HepG2 (cell line): ENCODE measurements at regions not wholly inside any gene's neighbourhood (a gene's known extent, or its start where the extent isn't known, plus 50 kb on each side); places are given as distances from the start of the nearest gene placed in this dataset.

Experiments used
- ATAC-seq: fragments of 200-7000 bp; cut with Tn5 transposase; 3 replicates; pipeline ENCODE4 v1.9.1; 2020; ENCODE audit warnings: mild to moderate bottlenecking, moderate library complexity
- BruUV-seq: library from RNA; stranded (reverse); fragments of 400-500 nt; replicated peaks from 2 replicates; lab custom pipeline; 2021; lab: Mats Ljungman, UMichigan
- CTCF ChIA-PET: fragments of 300-600 bp; formaldehyde crosslinking; extraction: SDS; loops from one replicate; lab custom pipeline; 2021; ENCODE audit warnings: low total read pairs, inconsistent platforms, low intra/inter-chr PET ratio; lab: Yijun Ruan, JAX
- POLR2A ChIA-PET: fragments of 350-600 bp; sonication (Branson Sonifier 250); formaldehyde crosslinking; loops from one replicate; lab custom pipeline; 2020; ENCODE audit warnings: antibody characterized with exemption, inconsistent platforms; lab: Yijun Ruan, JAX
- DNase-seq: peaks from one replicate; pipeline ENCODE4 v3.0.0-alpha.2; 2015; ENCODE audit warnings: low spot score
- FAIRE-seq: peaks from 3 replicates; lab custom pipeline; 2011; peaks lifted over from hg19 to GRCh38; lab: Jason Lieb, UNC
- H2AFZ ChIP-seq: one replicate; pipeline ENCODE4 v1.6.1; 2011; ENCODE audit warnings: low read length, inconsistent platforms
- H3K27ac ChIP-seq: fragments of 300-600 bp; 3 replicates; pipeline ENCODE4 v1.8.0; 2011; ENCODE audit warnings: mixed run types, mild to moderate bottlenecking, mixed read lengths, low read length, inconsistent platforms; ENCODE audit not compliant: insufficient read depth; ENCODE audit errors: extremely low read length
- H3K27me3 ChIP-seq, 2 experiments: fragments of 200-600 bp in 1 of 2; 2 replicates in 1 of 2; 3 replicates in 1 of 2; pipeline versions ENCODE4 v1.6.0 to v1.8.0; 2011; ENCODE audit warnings: low read length in 2 of 2, mild to moderate bottlenecking in 2 of 2, moderate library complexity in 2 of 2, inconsistent platforms in 1 of 2; ENCODE audit not compliant: insufficient read depth in 2 of 2, control insufficient read depth in 1 of 2
- H3K36me3 ChIP-seq, 2 experiments: fragments of 200-600 bp in 1 of 2; replicated peaks in 1 of 2; 2 replicates in 1 of 2; 3 replicates in 1 of 2; pipeline versions ENCODE4 v1.5.1 to v1.8.0; 2011; ENCODE audit warnings: low read length in 2 of 2, inconsistent platforms in 1 of 2; ENCODE audit not compliant: insufficient read depth in 2 of 2, control insufficient read depth in 1 of 2
- H3K4me1 ChIP-seq: 2 replicates; pipeline ENCODE4 v1.5.1; 2012; ENCODE audit warnings: low read length, inconsistent platforms; ENCODE audit not compliant: insufficient read depth
- H3K4me2 ChIP-seq: 2 replicates; pipeline ENCODE4 v1.6.0; 2011; ENCODE audit warnings: low read depth, low read length, inconsistent platforms
- H3K4me3 ChIP-seq, 3 experiments: fragments of 200-600 bp in 1 of 3; sonication (generic), shearing (Covaris generic) in 1 of 3; replicated peaks in 1 of 3; 2 replicates each; pipeline ENCODE4 v1.5.1; 2011 to 2016; ENCODE audit warnings: low read length in 3 of 3, inconsistent platforms in 2 of 3, low read depth in 2 of 3, mild to moderate bottlenecking in 2 of 3, control low read depth in 1 of 3, mixed read lengths in 1 of 3; ENCODE audit not compliant: insufficient read depth in 1 of 3
- H3K79me2 ChIP-seq: one replicate; pipeline ENCODE4 v1.6.1; 2011; ENCODE audit warnings: low read length, inconsistent platforms; ENCODE audit not compliant: insufficient read depth
- H3K9ac ChIP-seq: 2 replicates; pipeline ENCODE4 v1.6.0; 2011; ENCODE audit warnings: mild to moderate bottlenecking, low read depth, low read length, inconsistent platforms; ENCODE audit not compliant: insufficient read depth
- H3K9me3 ChIP-seq: 2 replicates; pipeline ENCODE4 v1.5.1; 2012; ENCODE audit warnings: mild to moderate bottlenecking, low read length
- H4K20me1 ChIP-seq: 2 replicates; pipeline ENCODE4 v1.6.0; 2011; ENCODE audit warnings: inconsistent platforms, mild to moderate bottlenecking, low read length, moderate library complexity; ENCODE audit not compliant: insufficient read depth
- GABPA ChIP-seq, 2 experiments: IDR thresholded peaks; 2 replicates each; pipeline ENCODE4 v1.6.1; 2011 to 2016; ENCODE audit warnings: low read depth in 2 of 2, low read length in 1 of 2, missing biosample characterization in 1 of 2, missing genetic modification characterization in 1 of 2
- GTF2F1 ChIP-seq: fragments of 150-350 bp; IDR thresholded peaks from 2 replicates; pipeline ENCODE4 v1.6.1; 2014; ENCODE audit warnings: low read length
- PBX2 ChIP-seq: IDR thresholded peaks from 2 replicates; pipeline ENCODE4 v1.6.1; 2016; ENCODE audit warnings: control low read depth
- PHF5A ChIP-seq: IDR thresholded peaks from one replicate; pipeline ENCODE4 v1.6.1; 2018; ENCODE audit warnings: low read depth, missing genetic modification reagents; ENCODE audit not compliant: unreplicated experiment
- PPARG ChIP-seq: conservative IDR thresholded peaks from 2 replicates; pipeline ENCODE4 v1.6.1; 2016; ENCODE audit warnings: missing biosample characterization, missing genetic modification reagents
- RCOR2 ChIP-seq: IDR thresholded peaks from 2 replicates; pipeline ENCODE4 v1.6.1; 2016; ENCODE audit warnings: missing biosample characterization, missing genetic modification reagents
- ZMYM4 ChIP-seq: sonication (generic); formaldehyde crosslinking; IDR thresholded peaks from 2 replicates; pipeline ENCODE4 v1.8.1; 2023; ENCODE audit warnings: mild to moderate bottlenecking, missing genetic modification reagents
- ZNF34 ChIP-seq: sonication (generic); formaldehyde crosslinking; IDR thresholded peaks from 2 replicates; pipeline ENCODE4 v1.4.0; 2020; ENCODE audit warnings: mild to moderate bottlenecking, missing genetic modification reagents, borderline replicate concordance
- ZNF496 ChIP-seq: sonication (generic); formaldehyde crosslinking; IDR thresholded peaks from 2 replicates; pipeline ENCODE4 v1.8.1; 2023; ENCODE audit warnings: mild to moderate bottlenecking, moderate library complexity, missing genetic modification reagents; ENCODE audit not compliant: insufficient replicate concordance
- ZNF547 ChIP-seq: sonication (generic); formaldehyde crosslinking; IDR thresholded peaks from 2 replicates; pipeline ENCODE4 v1.5.1; 2020; ENCODE audit warnings: mild to moderate bottlenecking, missing genetic modification reagents
- ZNF550 ChIP-seq: sonication (generic); formaldehyde crosslinking; IDR thresholded peaks from 2 replicates; pipeline ENCODE4 v1.4.0; 2020; ENCODE audit warnings: mild to moderate bottlenecking, missing genetic modification reagents, borderline replicate concordance
- ZNF556 ChIP-seq: sonication (generic); formaldehyde crosslinking; IDR thresholded peaks from 2 replicates; pipeline ENCODE4 v1.4.0; 2020; ENCODE audit warnings: mild to moderate bottlenecking, missing genetic modification reagents, borderline replicate concordance
- ZNF619 ChIP-seq: sonication (generic); formaldehyde crosslinking; IDR thresholded peaks from 2 replicates; pipeline ENCODE4 v1.4.0; 2020; ENCODE audit warnings: mild to moderate bottlenecking, missing genetic modification reagents
- ZNF660 ChIP-seq: sonication (generic); formaldehyde crosslinking; IDR thresholded peaks from 2 replicates; pipeline ENCODE4 v1.5.1; 2020; ENCODE audit warnings: mild to moderate bottlenecking, low read depth, missing genetic modification reagents, borderline replicate concordance
- ZNF83 ChIP-seq: sonication (generic); formaldehyde crosslinking; IDR thresholded peaks from 2 replicates; pipeline ENCODE4 v1.4.0; 2020; ENCODE audit warnings: missing genetic modification reagents, mild to moderate bottlenecking, borderline replicate concordance
- ZNF850 ChIP-seq: sonication (generic); formaldehyde crosslinking; conservative IDR thresholded peaks from 2 replicates; pipeline ENCODE4 v1.9.0; 2021; ENCODE audit warnings: mild to moderate bottlenecking, missing genetic modification reagents
- ZSCAN20 ChIP-seq: sonication (generic); formaldehyde crosslinking; IDR thresholded peaks from 2 replicates; pipeline ENCODE4 v1.4.0; 2020; ENCODE audit warnings: missing genetic modification reagents, mild to moderate bottlenecking, borderline replicate concordance
- WGBS: methylation state at CpG from one replicate; pipeline ENCODE4 v1.1.6; 2017; ENCODE audit warnings: low lambda C conversion rate; 5-methylcytosine and 5-hydroxymethylcytosine counted together
- in situ Hi-C: cut with HindIII; loops from 2 replicates; pipeline ENCODE4 v1.10.0; 2017; ENCODE audit warnings: low pct_unique_long_range_greater_than_20kb; ENCODE audit not compliant: extremely low pct_ligation_motif_present
- intact Hi-C: fragments of 100-400 bp; cut with micrococcal nuclease; formaldehyde crosslinking; loops from one replicate; pipeline ENCODE4 v1.10.0; 2022; ENCODE audit not compliant: unreplicated experiment
- TF ChIP-seq, protein P1 (sequence below): sonication (generic); formaldehyde crosslinking; IDR thresholded peaks from 2 replicates; pipeline ENCODE4 v1.4.0; 2020; ENCODE audit warnings: mild to moderate bottlenecking, low read depth, missing genetic modification reagents
- TF ChIP-seq, protein P2 (sequence below): sonication (generic); formaldehyde crosslinking; IDR thresholded peaks from 2 replicates; pipeline ENCODE4 v1.8.1; 2023; ENCODE audit warnings: missing genetic modification reagents, mild to moderate bottlenecking, borderline replicate concordance
- TF ChIP-seq, protein P3 (sequence below): sonication (generic); formaldehyde crosslinking; IDR thresholded peaks from 2 replicates; pipeline ENCODE4 v1.4.0; 2020; ENCODE audit warnings: low read depth, mild to moderate bottlenecking, missing genetic modification reagents

DNA sequence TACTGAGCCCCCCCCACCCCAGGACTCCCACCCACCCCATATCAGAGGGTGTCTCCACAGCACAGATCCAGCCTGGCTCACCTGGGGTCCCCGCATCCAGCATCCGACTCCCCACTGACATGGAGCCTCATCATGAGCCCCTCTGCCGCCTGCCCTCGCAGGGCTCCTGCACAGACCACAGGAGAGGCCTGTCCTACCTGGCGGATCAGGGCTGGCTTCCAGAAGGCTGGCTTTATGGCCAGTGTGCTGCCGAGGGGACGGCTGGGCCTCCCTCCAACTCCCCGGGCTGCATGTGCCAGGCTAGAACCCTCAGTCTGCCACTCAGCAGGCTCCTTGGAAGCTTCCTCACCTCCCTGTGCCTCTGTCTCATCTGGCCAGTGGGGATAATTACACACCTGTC lies 119.0 kb downstream of the RFLNA start:
- H2AFZ ChIP-seq = no peak overlapping the region
- H3K4me3 ChIP-seq = no peak overlapping the region
- H3K9me3 ChIP-seq = no peaks in the 10 kb centered on the region
- in situ Hi-C loops = no loop called here
- H3K4me1 ChIP-seq = no peaks in the 10 kb centered on the region
- H3K27ac ChIP-seq = no peak overlapping the region
- H3K36me3 ChIP-seq = peaks cover 3 to 21% of the 10 kb centered on the region in 2 experiments; a peak in 4 of 5 replicates
- TF ChIP-seq, protein P1, sequence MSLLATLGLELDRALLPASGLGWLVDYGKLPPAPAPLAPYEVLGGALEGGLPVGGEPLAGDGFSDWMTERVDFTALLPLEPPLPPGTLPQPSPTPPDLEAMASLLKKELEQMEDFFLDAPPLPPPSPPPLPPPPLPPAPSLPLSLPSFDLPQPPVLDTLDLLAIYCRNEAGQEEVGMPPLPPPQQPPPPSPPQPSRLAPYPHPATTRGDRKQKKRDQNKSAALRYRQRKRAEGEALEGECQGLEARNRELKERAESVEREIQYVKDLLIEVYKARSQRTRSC (CRISPR knock-in tag) = no peak
- TF ChIP-seq ZSCAN20 (CRISPR knock-in tag) (no peak), ZNF619 (CRISPR knock-in tag) (no peak), ZNF850 (CRISPR knock-in tag) (no peak), ZNF496 (no peak), ZNF556 (no peak), ZNF550 (CRISPR knock-in tag) (no peak), ZNF660 (CRISPR knock-in tag) (no peak), GABPA (IDR thresholded peaks at IDR 0.05; ENCODE audit: low read depth, low read length) (no peak), GABPA (CRISPR knock-in tag; IDR thresholded peaks at IDR 0.05; ENCODE audit: low read depth) (no peak), ZNF83 (CRISPR knock-in tag) (no peak), ZNF547 (no peak), PHF5A (CRISPR knock-in tag) (no peak), GTF2F1 (no peak), ZNF34 (CRISPR knock-in tag) (no peak), ZMYM4 (CRISPR knock-in tag) (no peak), PPARG (CRISPR knock-in tag) (no peak), RCOR2 (CRISPR knock-in tag) (no peak), PBX2 (CRISPR knock-in tag) (no peak)
- TF ChIP-seq, protein P2, sequence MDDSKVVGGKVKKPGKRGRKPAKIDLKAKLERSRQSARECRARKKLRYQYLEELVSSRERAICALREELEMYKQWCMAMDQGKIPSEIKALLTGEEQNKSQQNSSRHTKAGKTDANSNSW = no peak
- TF ChIP-seq, protein P3, sequence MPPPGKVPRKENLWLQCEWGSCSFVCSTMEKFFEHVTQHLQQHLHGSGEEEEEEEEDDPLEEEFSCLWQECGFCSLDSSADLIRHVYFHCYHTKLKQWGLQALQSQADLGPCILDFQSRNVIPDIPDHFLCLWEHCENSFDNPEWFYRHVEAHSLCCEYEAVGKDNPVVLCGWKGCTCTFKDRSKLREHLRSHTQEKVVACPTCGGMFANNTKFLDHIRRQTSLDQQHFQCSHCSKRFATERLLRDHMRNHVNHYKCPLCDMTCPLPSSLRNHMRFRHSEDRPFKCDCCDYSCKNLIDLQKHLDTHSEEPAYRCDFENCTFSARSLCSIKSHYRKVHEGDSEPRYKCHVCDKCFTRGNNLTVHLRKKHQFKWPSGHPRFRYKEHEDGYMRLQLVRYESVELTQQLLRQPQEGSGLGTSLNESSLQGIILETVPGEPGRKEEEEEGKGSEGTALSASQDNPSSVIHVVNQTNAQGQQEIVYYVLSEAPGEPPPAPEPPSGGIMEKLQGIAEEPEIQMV (CRISPR knock-in tag) = no peak
- TF ChIP-seq, all 625 proteins: peak for 0
- BruUV-seq = no TSS peak
- H4K20me1 ChIP-seq = no peaks in the 10 kb centered on the region
- FAIRE-seq (no peak), ATAC-seq (no peak), DNase-seq (no peak)
- intact Hi-C loops = no loop called here
- no peaks in the 10 kb centered on the region for H3K27me3 ChIP-seq
- no peaks in the 10 kb centered on the region for H3K79me2 ChIP-seq
- no peak overlapping the region for H3K4me2 ChIP-seq
- WGBS = 100% methylated on average over 2 of the region's 8 CpGs
- POLR2A ChIA-PET = no interaction called here
- no peak overlapping the region for H3K9ac ChIP-seq
- CTCF ChIA-PET = no interaction called here
